OCI-LY1 (cell line): ENCODE measurements at regions not wholly inside any gene's neighbourhood (a gene's known extent, or its start where the extent isn't known, plus 50 kb on each side); places are given as distances from the start of the nearest gene placed in this dataset.

ENCODE experiments used
- EZH2 ChIP-seq: fragments of 200-600 bp; sonication (generic), shearing (Covaris generic); IDR thresholded peaks from 2 replicates; pipeline ENCODE4 v1.8.0; 2017; ENCODE audit warnings: borderline replicate concordance, mixed run types, mild to moderate bottlenecking, antibody characterized with exemption, low read length, moderate library complexity, mixed read lengths
- TF ChIP-seq, protein P1 (sequence below): fragments of 200-600 bp; sonication (generic), shearing (Covaris generic); IDR thresholded peaks from 2 replicates; pipeline ENCODE4 v1.5.1; 2017; ENCODE audit warnings: mild to moderate bottlenecking, antibody characterized with exemption, low read length, moderate library complexity, mixed read lengths

DNA sequence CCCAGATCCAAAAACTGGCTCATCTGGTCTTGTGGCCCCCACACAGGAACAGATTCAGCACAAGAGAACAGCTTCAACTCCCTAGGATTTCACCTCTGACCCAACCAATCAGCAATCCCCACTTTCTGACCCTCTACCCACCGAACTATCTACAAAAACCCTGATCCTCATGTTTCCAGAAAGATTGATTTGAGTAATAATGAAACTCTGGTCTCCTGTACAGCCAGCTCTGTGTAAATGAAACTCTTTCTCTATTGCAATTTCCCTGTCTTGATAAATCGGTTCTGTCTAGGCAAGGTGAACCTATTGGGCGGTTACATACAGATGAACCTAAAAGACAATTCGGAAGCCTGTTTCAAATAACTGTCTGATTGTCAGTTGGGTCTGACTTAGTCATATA lies 847.6 kb upstream of the ALCAM start:
- TF ChIP-seq, protein P1, sequence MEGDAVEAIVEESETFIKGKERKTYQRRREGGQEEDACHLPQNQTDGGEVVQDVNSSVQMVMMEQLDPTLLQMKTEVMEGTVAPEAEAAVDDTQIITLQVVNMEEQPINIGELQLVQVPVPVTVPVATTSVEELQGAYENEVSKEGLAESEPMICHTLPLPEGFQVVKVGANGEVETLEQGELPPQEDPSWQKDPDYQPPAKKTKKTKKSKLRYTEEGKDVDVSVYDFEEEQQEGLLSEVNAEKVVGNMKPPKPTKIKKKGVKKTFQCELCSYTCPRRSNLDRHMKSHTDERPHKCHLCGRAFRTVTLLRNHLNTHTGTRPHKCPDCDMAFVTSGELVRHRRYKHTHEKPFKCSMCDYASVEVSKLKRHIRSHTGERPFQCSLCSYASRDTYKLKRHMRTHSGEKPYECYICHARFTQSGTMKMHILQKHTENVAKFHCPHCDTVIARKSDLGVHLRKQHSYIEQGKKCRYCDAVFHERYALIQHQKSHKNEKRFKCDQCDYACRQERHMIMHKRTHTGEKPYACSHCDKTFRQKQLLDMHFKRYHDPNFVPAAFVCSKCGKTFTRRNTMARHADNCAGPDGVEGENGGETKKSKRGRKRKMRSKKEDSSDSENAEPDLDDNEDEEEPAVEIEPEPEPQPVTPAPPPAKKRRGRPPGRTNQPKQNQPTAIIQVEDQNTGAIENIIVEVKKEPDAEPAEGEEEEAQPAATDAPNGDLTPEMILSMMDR, result no peak
- TF ChIP-seq EZH2, result no peak
